HFFc6 (cell line): ENCODE measurements at regions not wholly inside any gene's neighbourhood (a gene's known extent, or its start where the extent isn't known, plus 50 kb on each side); places are given as distances from the start of the nearest gene placed in this dataset.

Experiments
- DNase-seq: peaks from one replicate; pipeline ENCODE4 v3.0.0-alpha.2; 2018
- H3K27ac Mint-ChIP-seq: 2 replicates; pipeline ENCODE4 v1.8.0; 2020; ENCODE audit warnings: mild to moderate bottlenecking, mixed read lengths
- H3K27me3 Mint-ChIP-seq: 2 replicates; pipeline ENCODE4 v1.8.0; 2021; ENCODE audit warnings: mild to moderate bottlenecking, moderate library complexity, mixed read lengths; ENCODE audit not compliant: insufficient read depth
- H3K36me3 Mint-ChIP-seq: 2 replicates; pipeline ENCODE4 v1.8.0; 2021; ENCODE audit warnings: low read depth, mixed read lengths
- H3K4me1 Mint-ChIP-seq: 2 replicates; pipeline ENCODE4 v1.8.0; 2020; ENCODE audit warnings: low read depth, mixed read lengths
- H3K4me3 Mint-ChIP-seq: 2 replicates; pipeline ENCODE4 v1.8.0; 2020; ENCODE audit warnings: mild to moderate bottlenecking, moderate library complexity, mixed read lengths
- H3K9me3 Mint-ChIP-seq: 2 replicates; pipeline ENCODE4 v1.8.0; 2020; ENCODE audit warnings: mild to moderate bottlenecking, mixed read lengths
- CTCF ChIP-seq: fragments of 200-600 bp; sonication (generic); IDR thresholded peaks from 2 replicates; pipeline ENCODE4 v1.5.0; 2021; ENCODE audit warnings: antibody characterized with exemption, mild to moderate bottlenecking

DNA sequence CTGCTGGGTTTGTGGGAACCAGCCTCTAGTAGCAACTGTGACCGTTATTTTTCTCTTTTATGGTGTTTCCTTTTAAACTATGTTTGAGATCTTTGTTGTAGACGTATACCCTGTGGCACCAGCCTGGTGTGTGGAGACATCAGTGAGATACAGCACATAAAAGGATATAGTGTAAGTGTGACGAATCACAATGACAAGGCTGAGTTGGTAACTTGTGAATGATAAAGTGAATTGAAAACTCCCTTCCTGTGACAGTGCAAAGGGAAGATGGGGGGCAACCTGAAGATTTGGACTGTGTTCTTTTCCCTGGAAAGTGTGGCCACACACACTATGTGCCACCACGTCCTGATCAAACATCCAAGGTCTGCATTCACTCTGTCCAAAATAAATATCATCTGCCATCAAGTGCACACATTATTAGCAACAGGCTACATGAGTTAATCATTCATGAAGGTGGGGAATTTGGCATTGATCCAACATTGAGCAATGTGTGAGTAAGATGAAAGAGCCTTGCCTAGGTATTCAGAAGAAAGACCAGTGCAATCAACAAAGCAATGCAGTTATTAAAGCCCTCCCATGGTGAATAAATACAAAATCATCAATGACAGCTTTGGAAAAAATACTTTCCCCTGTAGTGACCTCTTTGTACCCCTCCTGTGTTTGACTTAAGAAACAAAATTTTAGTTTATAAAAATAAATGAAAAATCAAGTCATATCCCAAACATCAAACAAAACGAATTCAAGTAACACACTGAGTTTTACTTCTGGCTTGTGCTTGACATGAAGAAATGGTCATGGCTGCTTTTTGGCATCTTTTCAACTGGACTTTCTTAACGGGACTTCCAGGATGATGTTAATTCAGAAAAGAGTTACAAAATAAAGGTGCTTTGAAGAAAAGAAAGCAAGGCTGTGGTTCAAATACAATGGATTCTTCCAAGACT, 1280.5 kb upstream of the ZEB2 start:
- peaks cover 5% of the 10 kb centered on the region for H3K27me3 Mint-ChIP-seq
- no peak for TF ChIP-seq CTCF
- no peak overlapping the region for H3K4me3 Mint-ChIP-seq
- peaks cover 9% of the 10 kb centered on the region for H3K4me1 Mint-ChIP-seq
- DNase-seq = no peak
- H3K36me3 Mint-ChIP-seq = no peaks in the 10 kb centered on the region
- H3K27ac Mint-ChIP-seq = no peak overlapping the region
- H3K9me3 Mint-ChIP-seq = no peaks in the 10 kb centered on the region

GRCh38 chr2:145799595-145800108, 1279.7 kb upstream of the ZEB2 start:
- no peak overlapping the region for H3K4me3 Mint-ChIP-seq
- DNase-seq = no peak
- no peak overlapping the region for H3K27ac Mint-ChIP-seq
- TF ChIP-seq CTCF = no peak
- peaks cover 5% of the 10 kb centered on the region for H3K27me3 Mint-ChIP-seq
- H3K36me3 Mint-ChIP-seq = no peaks in the 10 kb centered on the region
- peaks cover 9% of the 10 kb centered on the region for H3K4me1 Mint-ChIP-seq
- H3K9me3 Mint-ChIP-seq = no peaks in the 10 kb centered on the region

DNA sequence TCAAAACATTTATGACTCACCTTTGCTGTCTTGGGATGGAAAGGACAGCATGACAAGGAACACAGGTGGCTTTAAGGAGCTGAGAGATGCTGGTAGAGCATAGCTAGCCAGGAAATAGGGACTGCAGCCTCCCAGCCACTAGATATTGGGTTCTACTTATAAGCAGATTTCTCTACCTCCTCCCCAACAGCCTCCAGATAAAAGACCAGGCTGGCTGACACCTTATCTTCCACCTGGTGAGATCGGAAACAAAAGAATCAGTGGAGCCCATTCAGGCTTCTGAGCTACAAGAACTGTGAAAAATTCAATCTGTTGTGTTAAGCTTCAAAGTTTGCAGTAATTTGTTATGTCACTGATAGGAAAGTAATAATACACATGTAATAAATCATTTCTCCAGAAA, 1278.5 kb upstream of the ZEB2 start:
- no peak for DNase-seq
- no peak overlapping the region for H3K27ac Mint-ChIP-seq
- no peaks in the 10 kb centered on the region for H3K9me3 Mint-ChIP-seq
- H3K4me3 Mint-ChIP-seq = no peak overlapping the region
- H3K4me1 Mint-ChIP-seq = peaks cover 9% of the 10 kb centered on the region
- no peak for TF ChIP-seq CTCF
- peaks cover 5% of the 10 kb centered on the region for H3K27me3 Mint-ChIP-seq
- no peaks in the 10 kb centered on the region for H3K36me3 Mint-ChIP-seq

GRCh38 chr2:145797692-145798091, 1277.8 kb upstream of the ZEB2 start:
- TF ChIP-seq CTCF = no peak
- Mint-ChIP-seq H3K36me3 (no peaks in the 10 kb centered on the region), H3K27ac (no peak overlapping the region), H3K4me3 (no peak overlapping the region), H3K4me1 (peaks cover 9% of the 10 kb centered on the region), H3K27me3 (peaks cover 5% of the 10 kb centered on the region), H3K9me3 (no peaks in the 10 kb centered on the region)
- DNase-seq = no peak

- no peaks in the 10 kb centered on the region for H3K27me3 Mint-ChIP-seq
- DNase-seq = no peak
- H3K27ac Mint-ChIP-seq = no peak overlapping the region
- no peaks in the 10 kb centered on the region for H3K36me3 Mint-ChIP-seq
- peaks cover 4% of the 10 kb centered on the region; the same call in 1 of the 2 replicates for H3K4me1 Mint-ChIP-seq
- no peaks in the 10 kb centered on the region for H3K9me3 Mint-ChIP-seq
- H3K4me3 Mint-ChIP-seq = no peak overlapping the region
- TF ChIP-seq CTCF = no peak
Observed at GRCh38 chr2:145792745-145793144, 1272.8 kb upstream of the ZEB2 start.
